A549 (cell line): ENCODE measurements at regions not wholly inside any gene's neighbourhood (a gene's known extent, or its start where the extent isn't known, plus 50 kb on each side); places are given as distances from the start of the nearest gene placed in this dataset.
"Not testable (repeated sequence)": the region's sequence is repeated elsewhere in the genome, so short reads cannot be mapped to it uniquely, and the experiment has no call there.

ENCODE experiments used
- CEBPB ChIP-seq, 2 experiments: fragments of >200 bp in 1 of 2; sonication (Bioruptor Twin) in 1 of 2; formaldehyde crosslinking in 1 of 2; IDR thresholded peaks; 2 replicates each; pipeline ENCODE4 v1.6.1; 2012 to 2016
- CTCF ChIP-seq: fragments of >200 bp; sonication (Bioruptor Twin); formaldehyde crosslinking; IDR thresholded peaks from 3 replicates; pipeline ENCODE4 v1.5.1; 2016
- KDM1A ChIP-seq: fragments of 200-600 bp; sonication (generic); IDR thresholded peaks from 2 replicates; pipeline ENCODE4 v1.6.1; 2016; ENCODE audit warnings: low read depth, mild to moderate bottlenecking
- POLR2A ChIP-seq: IDR thresholded peaks from 2 replicates; pipeline ENCODE4 v1.6.1; 2012; ENCODE audit warnings: mild to moderate bottlenecking, low read length
- RNF2 ChIP-seq: fragments of 200-600 bp; sonication (generic); IDR thresholded peaks from 2 replicates; pipeline ENCODE4 v1.6.1; 2016; ENCODE audit warnings: low read depth, mild to moderate bottlenecking, antibody characterized with exemption, moderate library complexity, borderline replicate concordance
- ZNF302 ChIP-seq: fragments of 250-450 bp; sonication (Bioruptor Pico); IDR thresholded peaks from 2 replicates; pipeline ENCODE4 v1.9.0; 2021; ENCODE audit warnings: inconsistent platforms, mild to moderate bottlenecking, moderate library complexity
- TF ChIP-seq, protein P1 (sequence below): IDR thresholded peaks from 2 replicates; pipeline ENCODE4 v1.6.1; 2012
- TF ChIP-seq, protein P2 (sequence below): IDR thresholded peaks from 2 replicates; pipeline ENCODE4 v1.6.1; 2012; ENCODE audit warnings: low read depth, borderline replicate concordance
- TF ChIP-seq, protein P3 (sequence below): fragments of 250-450 bp; sonication (Bioruptor Pico); IDR thresholded peaks from 2 replicates; pipeline ENCODE4 v1.5.0; 2021; ENCODE audit warnings: mild to moderate bottlenecking, moderate library complexity, borderline replicate concordance

DNA sequence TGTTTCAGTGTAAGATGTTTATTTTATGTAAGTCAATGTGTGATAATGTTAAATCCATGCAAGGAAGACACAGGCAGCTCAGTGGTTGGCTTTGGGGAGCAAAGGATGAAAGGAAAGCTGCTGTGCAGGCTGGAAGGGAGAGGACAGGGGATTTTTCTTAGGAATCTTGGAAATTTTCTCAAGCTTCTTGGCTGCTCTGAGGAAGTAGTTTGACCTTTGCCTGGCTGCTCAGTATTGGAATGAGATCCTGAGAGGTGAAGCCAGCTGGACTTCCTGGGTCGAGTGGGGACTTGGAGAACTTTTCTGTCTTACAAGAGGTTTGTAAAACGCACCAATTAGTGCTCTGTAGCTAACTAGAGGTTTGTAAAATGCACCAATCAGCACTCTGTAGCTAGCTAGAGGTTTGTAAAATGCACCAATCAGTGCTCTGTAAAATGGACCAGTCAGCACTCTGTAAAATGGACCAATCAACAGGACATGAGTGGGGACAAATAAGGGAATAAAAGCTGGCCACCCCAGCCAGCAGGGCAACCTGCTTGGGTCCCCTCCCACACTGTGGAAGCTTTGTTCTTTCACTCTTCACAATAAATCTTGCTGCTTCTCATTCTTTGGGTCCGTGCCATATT lies 105.2 kb upstream of the BASP1 start:
- TF ChIP-seq POLR2A; CEBPB (IDR thresholded peaks at IDR 0.05); CTCF; ZNF302 (CRISPR knock-in tag); KDM1A; RNF2: not testable (repeated sequence)
- TF ChIP-seq, protein P1, sequence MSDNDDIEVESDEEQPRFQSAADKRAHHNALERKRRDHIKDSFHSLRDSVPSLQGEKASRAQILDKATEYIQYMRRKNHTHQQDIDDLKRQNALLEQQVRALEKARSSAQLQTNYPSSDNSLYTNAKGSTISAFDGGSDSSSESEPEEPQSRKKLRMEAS = not testable (repeated sequence)
- TF ChIP-seq, protein P2, sequence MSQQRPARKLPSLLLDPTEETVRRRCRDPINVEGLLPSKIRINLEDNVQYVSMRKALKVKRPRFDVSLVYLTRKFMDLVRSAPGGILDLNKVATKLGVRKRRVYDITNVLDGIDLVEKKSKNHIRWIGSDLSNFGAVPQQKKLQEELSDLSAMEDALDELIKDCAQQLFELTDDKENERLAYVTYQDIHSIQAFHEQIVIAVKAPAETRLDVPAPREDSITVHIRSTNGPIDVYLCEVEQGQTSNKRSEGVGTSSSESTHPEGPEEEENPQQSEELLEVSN = not testable (repeated sequence)
- TF ChIP-seq, protein P3, sequence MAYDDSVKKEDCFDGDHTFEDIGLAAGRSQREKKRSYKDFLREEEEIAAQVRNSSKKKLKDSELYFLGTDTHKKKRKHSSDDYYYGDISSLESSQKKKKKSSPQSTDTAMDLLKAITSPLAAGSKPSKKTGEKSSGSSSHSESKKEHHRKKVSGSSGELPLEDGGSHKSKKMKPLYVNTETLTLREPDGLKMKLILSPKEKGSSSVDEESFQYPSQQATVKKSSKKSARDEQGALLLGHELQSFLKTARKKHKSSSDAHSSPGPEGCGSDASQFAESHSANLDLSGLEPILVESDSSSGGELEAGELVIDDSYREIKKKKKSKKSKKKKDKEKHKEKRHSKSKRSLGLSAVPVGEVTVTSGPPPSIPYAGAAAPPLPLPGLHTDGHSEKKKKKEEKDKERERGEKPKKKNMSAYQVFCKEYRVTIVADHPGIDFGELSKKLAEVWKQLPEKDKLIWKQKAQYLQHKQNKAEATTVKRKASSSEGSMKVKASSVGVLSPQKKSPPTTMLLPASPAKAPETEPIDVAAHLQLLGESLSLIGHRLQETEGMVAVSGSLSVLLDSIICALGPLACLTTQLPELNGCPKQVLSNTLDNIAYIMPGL (CRISPR knock-in tag) = not testable (repeated sequence)
